Smooth muscle cell (in vitro differentiated cells): ENCODE measurements at regions not wholly inside any gene's neighbourhood (a gene's known extent, or its start where the extent isn't known, plus 50 kb on each side); places are given as distances from the start of the nearest gene placed in this dataset.
"Not testable (repeated sequence)": the region's sequence is repeated elsewhere in the genome, so short reads cannot be mapped to it uniquely, and the experiment has no call there.

Source experiments
- DNase-seq: peaks from one replicate; lab custom pipeline; 2025; ENCODE audit not compliant: unreplicated experiment; lab: John Stamatoyannopoulos, UW
- H2AFZ ChIP-seq: fragments of 200-600 bp; sonication (generic); 2 replicates; pipeline ENCODE4 v1.6.0; 2016; ENCODE audit warnings: antibody characterized with exemption, low read depth, mild to moderate bottlenecking
- H3F3A ChIP-seq: fragments of 200-600 bp; sonication (generic); 2 replicates; pipeline ENCODE4 v1.6.0; 2017; ENCODE audit warnings: antibody characterized with exemption, low read depth
- H3K27ac ChIP-seq: fragments of 200-600 bp; sonication (generic); 2 replicates; pipeline ENCODE4 v1.5.1; 2016; ENCODE audit warnings: low read depth, mild to moderate bottlenecking
- H3K27me3 ChIP-seq: fragments of 200-600 bp; sonication (generic); 2 replicates; pipeline ENCODE4 v1.6.1; 2016; ENCODE audit warnings: low read depth, mild to moderate bottlenecking
- H3K36me3 ChIP-seq: fragments of 200-600 bp; sonication (generic); 2 replicates; pipeline ENCODE4 v1.5.1; 2016; ENCODE audit warnings: low read depth
- H3K4me1 ChIP-seq: fragments of 200-600 bp; sonication (generic); 2 replicates; pipeline ENCODE4 v1.5.1; 2016; ENCODE audit warnings: low read depth
- H3K4me2 ChIP-seq: fragments of 200-600 bp; sonication (generic); 2 replicates; pipeline ENCODE4 v1.6.0; 2016; ENCODE audit warnings: mild to moderate bottlenecking
- H3K4me3 ChIP-seq: fragments of 200-600 bp; sonication (generic); 2 replicates; pipeline ENCODE4 v1.5.1; 2016; ENCODE audit warnings: mild to moderate bottlenecking
- H3K79me2 ChIP-seq: fragments of 200-600 bp; sonication (generic); 2 replicates; pipeline ENCODE4 v1.6.0; 2016; ENCODE audit warnings: low read depth, mild to moderate bottlenecking
- H3K9ac ChIP-seq: fragments of 200-600 bp; sonication (generic); 2 replicates; pipeline ENCODE4 v1.6.0; 2016; ENCODE audit warnings: low read depth
- H3K9me3 ChIP-seq: fragments of 200-600 bp; sonication (generic); replicated peaks from 2 replicates; pipeline ENCODE4 v1.5.1; 2016; ENCODE audit warnings: low read depth
- H4K20me1 ChIP-seq: fragments of 200-600 bp; sonication (generic); 2 replicates; pipeline ENCODE4 v1.6.0; 2016; ENCODE audit warnings: low read depth
- WGBS: methylation state at CpG from one replicate; pipeline ENCODE4 v1.1.7; 2016; ENCODE audit warnings: low lambda C conversion rate; 5-methylcytosine and 5-hydroxymethylcytosine counted together
- TF ChIP-seq, protein P1 (sequence below): fragments of 200-600 bp; sonication (generic); IDR thresholded peaks from 2 replicates; pipeline ENCODE4 v1.5.1; 2017; ENCODE audit warnings: borderline replicate concordance, mild to moderate bottlenecking, antibody characterized with exemption; ENCODE audit not compliant: insufficient read depth, poor library complexity, severe bottlenecking

- Histone ChIP-seq H3K4me3 (no peak overlapping the region), H2AFZ (no peak overlapping the region), H3K4me1 (peaks cover 11% of the 10 kb centered on the region), H3K27me3 (no peaks in the 10 kb centered on the region), H3K4me2 (no peak overlapping the region), H3F3A (no peaks in the 10 kb centered on the region), H3K79me2 (no peaks in the 10 kb centered on the region), H3K36me3 (no peaks in the 10 kb centered on the region), H4K20me1 (no peaks in the 10 kb centered on the region), H3K9me3 (no peaks in the 10 kb centered on the region), H3K27ac (no peak overlapping the region), H3K9ac (no peak overlapping the region)
- TF ChIP-seq, protein P1, sequence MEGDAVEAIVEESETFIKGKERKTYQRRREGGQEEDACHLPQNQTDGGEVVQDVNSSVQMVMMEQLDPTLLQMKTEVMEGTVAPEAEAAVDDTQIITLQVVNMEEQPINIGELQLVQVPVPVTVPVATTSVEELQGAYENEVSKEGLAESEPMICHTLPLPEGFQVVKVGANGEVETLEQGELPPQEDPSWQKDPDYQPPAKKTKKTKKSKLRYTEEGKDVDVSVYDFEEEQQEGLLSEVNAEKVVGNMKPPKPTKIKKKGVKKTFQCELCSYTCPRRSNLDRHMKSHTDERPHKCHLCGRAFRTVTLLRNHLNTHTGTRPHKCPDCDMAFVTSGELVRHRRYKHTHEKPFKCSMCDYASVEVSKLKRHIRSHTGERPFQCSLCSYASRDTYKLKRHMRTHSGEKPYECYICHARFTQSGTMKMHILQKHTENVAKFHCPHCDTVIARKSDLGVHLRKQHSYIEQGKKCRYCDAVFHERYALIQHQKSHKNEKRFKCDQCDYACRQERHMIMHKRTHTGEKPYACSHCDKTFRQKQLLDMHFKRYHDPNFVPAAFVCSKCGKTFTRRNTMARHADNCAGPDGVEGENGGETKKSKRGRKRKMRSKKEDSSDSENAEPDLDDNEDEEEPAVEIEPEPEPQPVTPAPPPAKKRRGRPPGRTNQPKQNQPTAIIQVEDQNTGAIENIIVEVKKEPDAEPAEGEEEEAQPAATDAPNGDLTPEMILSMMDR: no peak
- DNase-seq: no peak
These were observed 103.1 kb downstream of the VGLL3 start for GRCh38 chr3:86887876-86888275.

- no peak overlapping the region for H3K4me3 ChIP-seq
- TF ChIP-seq, protein P1: no peak
- no peaks in the 10 kb centered on the region for H3K27me3 ChIP-seq
- WGBS: 93% methylated on average over 6 of the region's 6 CpGs
- no peaks in the 10 kb centered on the region for H3K79me2 ChIP-seq
- H3K36me3 ChIP-seq: no peaks in the 10 kb centered on the region
- H3K9me3 ChIP-seq: no peaks in the 10 kb centered on the region
- no peak overlapping the region for H2AFZ ChIP-seq
- H3F3A ChIP-seq: no peaks in the 10 kb centered on the region
- no peak overlapping the region for H3K9ac ChIP-seq
- no peak overlapping the region for H3K4me2 ChIP-seq
- H4K20me1 ChIP-seq: no peaks in the 10 kb centered on the region
- no peak for DNase-seq
- no peaks in the 10 kb centered on the region for H3K4me1 ChIP-seq
- H3K27ac ChIP-seq: no peak overlapping the region
These were observed 110.9 kb downstream of the VGLL3 start for GRCh38 chr3:86880066-86880465.

DNA sequence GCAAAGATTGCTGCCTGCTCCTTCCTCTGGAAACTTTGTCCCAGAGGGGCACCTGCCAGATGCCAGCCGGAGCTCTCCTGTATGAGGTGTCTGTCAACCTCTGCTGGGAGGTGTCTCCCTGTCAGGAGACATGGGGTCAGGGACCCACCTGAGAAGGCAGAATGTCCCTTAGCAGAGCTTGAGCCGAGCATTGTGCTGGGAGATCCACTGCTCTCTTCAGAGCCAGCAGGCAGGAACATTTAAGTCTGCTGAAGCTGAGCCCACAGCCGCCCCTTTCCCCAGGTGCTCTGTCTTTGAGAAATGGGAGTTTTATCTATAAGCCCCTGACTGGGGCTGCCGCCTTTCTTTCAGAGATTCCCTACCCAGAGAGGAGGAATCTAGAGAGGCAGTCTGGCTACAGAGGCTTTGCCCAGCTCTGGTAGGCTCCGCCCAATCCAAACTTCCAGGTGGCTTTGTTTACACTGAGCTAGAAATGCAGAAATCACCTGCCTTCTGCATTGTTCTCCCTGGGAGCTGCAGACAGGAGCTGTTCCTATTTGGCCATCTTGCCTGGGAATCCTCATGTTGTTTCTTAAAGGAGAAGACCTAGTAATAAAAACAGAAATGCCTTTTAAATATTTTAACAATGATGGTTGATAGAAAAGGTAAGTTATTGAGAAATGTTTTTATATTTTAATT, 114.3 kb downstream of the VGLL3 start:
- not testable (repeated sequence) for H3K4me2 ChIP-seq, H3K9ac ChIP-seq, H4K20me1 ChIP-seq, H2AFZ ChIP-seq, H3K4me3 ChIP-seq, H3K36me3 ChIP-seq, H3K79me2 ChIP-seq, H3K27ac ChIP-seq, H3K4me1 ChIP-seq, H3F3A ChIP-seq, DNase-seq, H3K9me3 ChIP-seq, H3K27me3 ChIP-seq
- WGBS: 66% methylated on average over 5 of the region's 5 CpGs

DNA sequence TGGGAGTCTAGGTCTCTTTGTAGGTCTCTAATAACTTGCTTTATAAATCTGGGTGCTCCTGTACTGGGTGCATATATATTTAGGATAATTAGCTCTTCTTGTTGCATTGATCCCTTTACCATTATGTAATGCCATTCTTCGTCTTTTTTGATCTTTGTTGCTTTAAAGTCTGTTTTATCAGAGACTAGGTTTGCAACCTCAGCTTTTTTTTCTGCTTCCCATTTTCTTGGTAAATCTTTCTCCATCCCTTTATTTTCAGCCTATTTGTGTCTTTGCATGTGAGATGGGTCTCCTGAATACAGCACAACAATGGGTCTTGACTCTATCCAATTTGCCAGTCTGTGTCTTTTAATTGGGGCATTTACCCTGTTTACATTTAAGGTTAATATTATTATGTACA, 116.2 kb downstream of the VGLL3 start:
- H3K4me3 ChIP-seq, H3K4me1 ChIP-seq, H3K4me2 ChIP-seq, H2AFZ ChIP-seq, H3F3A ChIP-seq, H3K27me3 ChIP-seq, H3K36me3 ChIP-seq, H4K20me1 ChIP-seq, DNase-seq, H3K9ac ChIP-seq, H3K27ac ChIP-seq, H3K79me2 ChIP-seq, H3K9me3 ChIP-seq: not testable (repeated sequence)
- WGBS: 82% methylated on average over 1 of the region's 1 CpG

DNA sequence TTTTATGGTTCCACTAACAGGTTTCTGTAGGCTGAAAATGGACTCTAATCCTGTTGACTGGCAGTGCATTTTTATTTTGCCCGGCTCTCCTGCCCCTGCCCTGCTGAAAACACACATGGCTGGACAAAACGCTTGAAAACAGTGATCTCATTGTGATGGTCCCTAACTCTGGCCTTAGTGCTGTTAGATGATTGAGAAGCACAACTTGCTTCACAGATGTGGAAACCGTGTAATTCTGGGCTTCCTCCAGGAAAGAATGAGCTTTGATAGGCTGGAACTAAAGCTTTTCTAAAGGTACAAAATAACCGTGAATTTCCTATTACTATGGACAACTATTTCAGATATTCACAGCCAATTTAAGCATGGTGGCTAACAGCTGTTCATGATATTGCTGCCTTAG, 121.4 kb downstream of the VGLL3 start:
- 79% methylated on average over 4 of the region's 4 CpGs for WGBS
- no peak overlapping the region for H3K9ac ChIP-seq
- no peak overlapping the region for H2AFZ ChIP-seq
- H3F3A ChIP-seq: no peaks in the 10 kb centered on the region
- no peak for DNase-seq
- TF ChIP-seq, protein P1: no peak
- no peaks in the 10 kb centered on the region for H3K4me1 ChIP-seq
- H3K4me3 ChIP-seq: no peak overlapping the region
- H3K36me3 ChIP-seq: no peaks in the 10 kb centered on the region
- H3K79me2 ChIP-seq: no peaks in the 10 kb centered on the region
- H3K4me2 ChIP-seq: no peak overlapping the region
- no peaks in the 10 kb centered on the region for H3K27me3 ChIP-seq
- H3K27ac ChIP-seq: no peak overlapping the region
- H3K9me3 ChIP-seq: no peaks in the 10 kb centered on the region
- no peaks in the 10 kb centered on the region for H4K20me1 ChIP-seq
